WTC11 (cell line): ENCODE measurements at regions not wholly inside any gene's neighbourhood (a gene's known extent, or its start where the extent isn't known, plus 50 kb on each side); places are given as distances from the start of the nearest gene placed in this dataset.
A peak's percentile ranks its signal among the peaks of the same experiment; 100 is the strongest.

Source experiments
- ATAC-seq: fragments of 200-7000 bp; cut with Tn5 transposase; 2 replicates; pipeline ENCODE4 v1.10.0; 2021; ENCODE audit warnings: mild to moderate bottlenecking, moderate library complexity
- CTCF ChIA-PET: fragments of 300-600 bp; sonication (Branson Sonifier 250); formaldehyde crosslinking; loops from one replicate; lab custom pipeline; 2021; ENCODE audit warnings: antibody characterized with exemption; lab: Charles Lee
- POLR2A ChIA-PET: fragments of 350-600 bp; sonication (Branson Sonifier 250); formaldehyde crosslinking; loops from one replicate; lab custom pipeline; 2021; ENCODE audit warnings: antibody characterized with exemption; lab: Charles Lee
- DNase-seq: peaks from one replicate; pipeline ENCODE4 v3.0.0; 2021; ENCODE audit warnings: low spot score
- H3K27ac Mint-ChIP-seq: 2 replicates; pipeline ENCODE4 v1.8.0; 2021; ENCODE audit warnings: mixed read lengths
- H3K27me3 Mint-ChIP-seq: 2 replicates; pipeline ENCODE4 v1.8.0; 2021; ENCODE audit warnings: low read depth, mild to moderate bottlenecking, moderate library complexity, mixed read lengths
- H3K36me3 Mint-ChIP-seq: 2 replicates; pipeline ENCODE4 v1.8.0; 2021; ENCODE audit warnings: mixed read lengths
- H3K4me1 Mint-ChIP-seq: 2 replicates; pipeline ENCODE4 v1.8.0; 2022; ENCODE audit warnings: mixed read lengths
- H3K4me3 Mint-ChIP-seq: 2 replicates; pipeline ENCODE4 v1.8.0; 2021; ENCODE audit warnings: mild to moderate bottlenecking, moderate library complexity, mixed read lengths
- H3K9me3 Mint-ChIP-seq: 2 replicates; pipeline ENCODE4 v1.8.0; 2021; ENCODE audit warnings: mixed read lengths
- ATF6 ChIP-seq: sonication (generic); formaldehyde crosslinking; IDR thresholded peaks from 2 replicates; pipeline ENCODE4 v1.8.1; 2023; ENCODE audit warnings: mild to moderate bottlenecking, missing genetic modification reagents
- CBFB ChIP-seq: sonication (generic); formaldehyde crosslinking; IDR thresholded peaks from 2 replicates; pipeline ENCODE4 v1.8.1; 2022; ENCODE audit warnings: mild to moderate bottlenecking, low read depth, missing genetic modification reagents
- CTCF ChIP-seq: fragments of 200-600 bp; IDR thresholded peaks from 2 replicates; pipeline ENCODE4 v1.8.0; 2022; ENCODE audit warnings: antibody characterized with exemption
- E2F5 ChIP-seq: sonication (generic); formaldehyde crosslinking; IDR thresholded peaks from 2 replicates; pipeline ENCODE4 v1.8.1; 2022; ENCODE audit warnings: mild to moderate bottlenecking, moderate library complexity, missing genetic modification reagents
- ELF4 ChIP-seq: sonication (generic); formaldehyde crosslinking; IDR thresholded peaks from 2 replicates; pipeline ENCODE4 v1.8.1; 2022; ENCODE audit warnings: low read depth, mild to moderate bottlenecking, moderate library complexity, missing genetic modification reagents
- ESRRA ChIP-seq: sonication (generic); formaldehyde crosslinking; IDR thresholded peaks from 2 replicates; pipeline ENCODE4 v1.8.1; 2022; ENCODE audit warnings: mild to moderate bottlenecking, missing genetic modification reagents, borderline replicate concordance
- GRHL2 ChIP-seq: fragments of 250-450 bp; sonication (Bioruptor Pico); IDR thresholded peaks from 2 replicates; pipeline ENCODE4 v1.8.0; 2022; ENCODE audit warnings: mild to moderate bottlenecking, moderate library complexity; ENCODE audit not compliant: insufficient replicate concordance, severe bottlenecking
- IRF2 ChIP-seq: sonication (generic); formaldehyde crosslinking; IDR thresholded peaks from 2 replicates; pipeline ENCODE4 v1.8.0; 2022; ENCODE audit warnings: low read depth, missing genetic modification reagents, borderline replicate concordance
- JAZF1 ChIP-seq: fragments of 250-450 bp; sonication (Bioruptor Pico); IDR thresholded peaks from 2 replicates; pipeline ENCODE4 v1.9.0; 2021; ENCODE audit warnings: moderate library complexity, mild to moderate bottlenecking, inconsistent platforms
- JUN ChIP-seq: sonication (generic); formaldehyde crosslinking; IDR thresholded peaks from 2 replicates; pipeline ENCODE4 v1.8.0; 2023; ENCODE audit warnings: mild to moderate bottlenecking, missing genetic modification reagents
- PREB ChIP-seq: sonication (generic); formaldehyde crosslinking; IDR thresholded peaks from 2 replicates; pipeline ENCODE4 v1.8.1; 2022; ENCODE audit warnings: mild to moderate bottlenecking, missing genetic modification reagents, moderate library complexity, borderline replicate concordance
- PRRX2 ChIP-seq: fragments of 250-450 bp; sonication (Bioruptor Pico); IDR thresholded peaks from 2 replicates; pipeline ENCODE4 v1.8.0; 2021; ENCODE audit warnings: mild to moderate bottlenecking
- STAT6 ChIP-seq: sonication (generic); formaldehyde crosslinking; conservative IDR thresholded peaks from 2 replicates; pipeline ENCODE4 v1.8.1; 2023; ENCODE audit warnings: mild to moderate bottlenecking, low read depth, missing genetic modification reagents, moderate library complexity
- ZNF121 ChIP-seq: sonication (generic); formaldehyde crosslinking; IDR thresholded peaks from 2 replicates; pipeline ENCODE4 v1.8.0; 2023; ENCODE audit warnings: missing genetic modification reagents
- ZNF232 ChIP-seq: sonication (generic); formaldehyde crosslinking; IDR thresholded peaks from 2 replicates; pipeline ENCODE4 v1.8.0; 2022; ENCODE audit warnings: mild to moderate bottlenecking, missing genetic modification reagents
- ZNF317 ChIP-seq: sonication (generic); formaldehyde crosslinking; IDR thresholded peaks from 2 replicates; pipeline ENCODE4 v1.8.1; 2023; ENCODE audit warnings: low read depth, mild to moderate bottlenecking, moderate library complexity, missing genetic modification reagents, borderline replicate concordance
- ZNF512 ChIP-seq: sonication (generic); formaldehyde crosslinking; IDR thresholded peaks from 2 replicates; pipeline ENCODE4 v1.8.1; 2022; ENCODE audit warnings: missing genetic modification reagents, borderline replicate concordance
- ZNF532 ChIP-seq: fragments of 250-450 bp; sonication (Bioruptor Pico); IDR thresholded peaks from 2 replicates; pipeline ENCODE4 v1.9.0; 2021; ENCODE audit warnings: mild to moderate bottlenecking, borderline replicate concordance

GRCh38 chr11:71133946-71134345 is 118.4 kb downstream of the SHANK2 start (continued):
- TF ChIP-seq ZNF512 (CRISPR knock-in tag) (no peak), ELF4 (CRISPR knock-in tag) (no peak), CTCF (no peak), JAZF1 (CRISPR knock-in tag) (no peak), GRHL2 (CRISPR knock-in tag) (no peak), ZNF121 (CRISPR knock-in tag) (no peak), ATF6 (CRISPR knock-in tag) (no peak)

- H3K4me3 Mint-ChIP-seq, result no peak overlapping the region
- H3K27ac Mint-ChIP-seq, result no peak overlapping the region
- H3K4me1 Mint-ChIP-seq, result peaks cover 10% of the 10 kb centered on the region
- H3K27me3 Mint-ChIP-seq, result no peaks in the 10 kb centered on the region
- DNase-seq, result no peak
- peaks cover 39% of the 10 kb centered on the region for H3K36me3 Mint-ChIP-seq
- ATAC-seq, result peak; percentile 47
- CTCF ChIA-PET, result interaction anchor here (2.6 kb wide), 1 partner anchor 11 kb away, joined by 5 read pairs; no protein-coding TSS in a partner anchor
- H3K9me3 Mint-ChIP-seq, result peaks cover 6% of the 10 kb centered on the region
- POLR2A ChIA-PET, result interaction anchor here (0.6 kb wide), 1 partner anchor 262 kb away, joined by 5 read pairs; no protein-coding TSS in a partner anchor
- no peak for TF ChIP-seq CBFB
- TF ChIP-seq PREB (CRISPR knock-in tag), result no peak
- no peak for TF ChIP-seq ESRRA (CRISPR knock-in tag)
- TF ChIP-seq E2F5, result no peak
- TF ChIP-seq ZNF232 (CRISPR knock-in tag), result no peak
- no peak for TF ChIP-seq ZNF317 (CRISPR knock-in tag)
- TF ChIP-seq PRRX2 (CRISPR knock-in tag), result no peak
- no peak for TF ChIP-seq ZNF532 (CRISPR knock-in tag)
- TF ChIP-seq STAT6 (CRISPR knock-in tag), result no peak
- TF ChIP-seq IRF2 (CRISPR knock-in tag), result no peak
- no peak for TF ChIP-seq ATF6 (CRISPR knock-in tag)
- no peak for TF ChIP-seq JUN (CRISPR knock-in tag)
Measured at GRCh38 chr11:71131861-71132260, 120.5 kb downstream of the SHANK2 start.
